GM21619 (cell line): ENCODE measurements at regions not wholly inside any gene's neighbourhood (a gene's known extent, or its start where the extent isn't known, plus 50 kb on each side); places are given as distances from the start of the nearest gene placed in this dataset.
"Not testable (repeated sequence)": the region's sequence is repeated elsewhere in the genome, so short reads cannot be mapped to it uniquely, and the experiment has no call there.

Experiments
- ATAC-seq: cut with Tn5 transposase; IDR thresholded peaks from one replicate; pipeline ENCODE4 v1.9.1; 2021; ENCODE audit not compliant: unreplicated experiment

GRCh38 chr17:69669441-69670178, 255.1 kb downstream of the MAP2K6 start:
- no peak for ATAC-seq

GRCh38 chr17:69672924-69673323, 258.4 kb downstream of the MAP2K6 start:
- no peak for ATAC-seq

DNA sequence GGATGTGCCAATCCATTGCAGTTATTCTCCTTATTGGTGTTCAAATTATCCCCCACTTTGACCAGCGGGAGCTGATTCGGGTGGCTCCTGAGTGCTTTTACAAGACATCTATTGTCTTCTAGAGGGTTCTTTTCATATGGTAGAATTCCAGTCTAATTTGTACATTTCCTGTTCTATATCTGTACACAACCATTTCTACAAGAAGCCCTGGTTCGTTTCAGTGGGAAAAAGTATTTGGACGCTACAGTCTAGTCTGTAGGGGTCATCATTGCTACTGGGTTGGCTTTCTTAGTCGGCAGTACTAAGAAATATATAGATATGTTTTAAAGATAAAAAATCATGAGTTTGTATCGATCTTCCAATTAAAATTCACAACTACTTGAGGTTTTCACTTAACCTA, 262.6 kb downstream of the MAP2K6 start:
- ATAC-seq: no peak

DNA sequence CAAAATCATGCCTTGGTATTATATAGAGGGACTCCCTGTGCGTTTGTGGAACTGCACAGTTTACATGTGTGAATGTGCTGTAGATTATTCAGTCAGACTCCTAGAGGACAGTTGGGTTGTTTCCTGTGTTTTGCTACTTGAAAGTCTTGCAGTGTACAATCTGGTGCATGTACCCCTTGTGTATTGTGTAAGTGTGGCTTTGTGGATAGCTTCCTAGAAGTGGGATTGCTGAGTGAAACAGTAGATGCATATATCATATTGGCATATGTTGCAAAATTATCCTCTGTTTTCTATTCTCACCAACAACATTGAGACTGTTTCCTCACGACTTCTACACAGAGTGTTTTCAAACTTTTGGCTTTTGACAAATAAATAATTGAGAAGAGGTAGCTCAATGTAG, 263.7 kb downstream of the MAP2K6 start:
- ATAC-seq: no peak

DNA sequence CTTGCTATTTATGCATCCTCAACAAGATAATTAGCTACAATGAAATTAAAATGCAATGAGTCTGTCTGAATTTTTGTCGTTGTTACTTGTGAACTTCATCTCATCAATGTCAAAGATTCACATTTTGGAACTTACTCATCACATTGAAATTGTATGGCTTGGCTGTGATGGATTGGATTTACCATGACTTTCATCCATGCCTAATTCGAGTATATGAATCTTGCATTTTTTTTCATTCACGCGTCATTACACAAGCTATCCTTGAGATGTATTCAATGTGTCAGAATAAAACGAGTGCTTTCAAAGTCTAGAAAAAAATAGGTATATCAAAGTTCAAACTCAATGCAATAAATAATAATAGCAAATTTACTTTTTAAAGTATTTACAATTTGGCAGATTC, 265.3 kb downstream of the MAP2K6 start:
- no peak for ATAC-seq

GRCh38 chr17:69684251-69684650, 269.8 kb downstream of the MAP2K6 start:
- no peak for ATAC-seq

DNA sequence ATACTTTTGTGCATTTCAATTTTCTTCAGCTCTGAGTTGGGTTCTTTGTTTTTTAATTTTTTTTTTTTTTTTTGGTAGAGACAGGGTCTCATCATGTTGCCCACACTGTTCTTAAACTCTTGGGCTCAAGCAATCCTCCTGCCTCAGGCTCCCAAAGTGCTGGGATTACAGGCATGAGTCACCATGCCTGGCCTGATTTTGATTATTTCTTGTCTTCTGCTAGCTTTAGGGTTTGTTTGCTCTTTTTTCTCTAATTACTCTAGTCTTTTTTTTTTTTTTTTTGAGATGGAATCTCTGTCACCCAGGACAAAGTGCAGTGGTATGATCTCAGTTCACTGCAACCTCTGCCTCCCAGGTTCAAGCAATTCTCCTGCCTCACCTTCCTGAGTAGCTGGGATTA, 270.7 kb downstream of the MAP2K6 start:
- ATAC-seq: not testable (repeated sequence)

- no peak for ATAC-seq
Observed at GRCh38 chr17:69690531-69690930, 276.0 kb downstream of the MAP2K6 start.

DNA sequence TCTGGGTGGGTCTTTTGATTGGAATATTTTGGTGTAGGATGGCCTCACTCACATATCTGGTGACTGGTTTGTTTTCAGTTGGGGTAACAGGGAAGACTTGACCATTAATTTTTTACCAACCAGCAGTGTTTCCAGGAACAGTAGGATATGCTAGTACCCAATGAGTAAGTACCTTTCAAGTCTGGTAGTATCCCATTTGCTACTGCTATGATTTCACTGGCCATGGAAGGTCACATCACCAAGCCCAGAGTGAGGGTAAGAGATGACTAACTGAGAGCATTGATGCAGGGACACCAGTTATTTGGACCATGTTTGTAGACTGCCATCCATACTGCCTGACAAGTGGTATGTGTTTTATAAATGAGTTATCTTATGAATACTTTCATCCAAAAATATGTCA, 277.7 kb downstream of the MAP2K6 start:
- ATAC-seq: no peak

DNA sequence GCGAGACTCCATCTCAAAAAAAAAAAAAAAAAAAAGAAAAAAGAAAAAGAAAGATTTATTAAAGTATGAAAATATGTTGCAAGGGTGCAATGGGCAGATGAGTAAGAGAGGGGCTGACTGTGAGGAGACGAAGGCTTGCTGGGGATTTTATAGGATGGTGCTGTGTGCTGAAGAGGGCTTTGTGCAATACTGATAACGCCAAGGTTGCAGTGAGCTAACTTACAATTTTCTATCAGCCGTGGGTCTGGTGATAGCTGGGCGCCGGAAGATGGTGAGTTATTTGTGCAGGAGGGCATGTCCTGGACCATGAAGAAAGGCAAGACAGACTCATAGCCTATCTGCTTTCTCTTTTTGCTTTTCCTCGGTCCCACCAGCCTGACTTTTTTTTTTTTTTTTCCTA, 281.1 kb downstream of the MAP2K6 start:
- ATAC-seq: no peak

DNA sequence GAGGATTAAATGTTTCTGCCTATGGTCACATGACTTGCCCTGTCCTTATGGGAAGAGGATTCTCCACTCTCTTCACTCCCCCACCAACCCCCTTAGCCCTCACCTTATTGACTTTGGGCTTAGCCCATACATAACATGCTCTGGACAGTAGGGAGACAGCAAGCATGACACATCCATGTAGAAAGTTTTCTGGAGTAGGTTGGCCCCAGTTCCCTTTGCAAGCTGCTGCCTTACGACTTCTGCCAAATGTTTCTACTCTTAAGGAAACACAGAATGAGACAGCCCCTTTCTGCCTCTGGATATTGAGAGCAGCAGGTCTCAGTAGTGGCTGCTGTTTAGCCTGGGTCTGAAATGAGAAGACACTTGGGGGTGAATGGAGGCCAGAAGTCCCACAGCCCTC, 282.2 kb downstream of the MAP2K6 start:
- ATAC-seq: no peak

GRCh38 chr17:69698352-69698751, 283.9 kb downstream of the MAP2K6 start:
- not testable (repeated sequence) for ATAC-seq

GRCh38 chr17:69702078-69702477, 287.6 kb downstream of the MAP2K6 start:
- ATAC-seq: no peak

- ATAC-seq: no peak
Observed at GRCh38 chr17:69703751-69704150, 289.3 kb downstream of the MAP2K6 start.

- no peak for ATAC-seq
Observed at GRCh38 chr17:69704935-69705334, 290.4 kb downstream of the MAP2K6 start.

GRCh38 chr17:69706127-69706526, 291.6 kb downstream of the MAP2K6 start:
- ATAC-seq: no peak

DNA sequence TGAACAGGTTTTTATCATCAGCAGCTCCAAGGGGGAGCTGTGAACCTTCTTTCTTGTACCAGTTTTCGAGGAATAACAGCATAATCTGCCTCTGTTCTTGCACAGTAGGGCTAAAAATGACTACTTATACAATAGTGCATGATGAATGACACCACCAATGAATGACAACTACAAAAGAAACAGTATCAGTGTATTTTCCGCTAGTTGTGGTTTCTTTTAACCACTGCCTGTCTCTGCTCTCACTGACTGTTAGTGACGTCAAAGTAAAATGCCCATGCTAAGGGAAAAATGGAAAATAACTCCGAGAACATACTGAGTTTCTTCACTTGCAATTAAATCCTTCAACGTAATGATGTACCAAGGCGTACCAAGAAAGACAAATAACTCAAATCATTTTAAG, 294.9 kb downstream of the MAP2K6 start:
- no peak for ATAC-seq

DNA sequence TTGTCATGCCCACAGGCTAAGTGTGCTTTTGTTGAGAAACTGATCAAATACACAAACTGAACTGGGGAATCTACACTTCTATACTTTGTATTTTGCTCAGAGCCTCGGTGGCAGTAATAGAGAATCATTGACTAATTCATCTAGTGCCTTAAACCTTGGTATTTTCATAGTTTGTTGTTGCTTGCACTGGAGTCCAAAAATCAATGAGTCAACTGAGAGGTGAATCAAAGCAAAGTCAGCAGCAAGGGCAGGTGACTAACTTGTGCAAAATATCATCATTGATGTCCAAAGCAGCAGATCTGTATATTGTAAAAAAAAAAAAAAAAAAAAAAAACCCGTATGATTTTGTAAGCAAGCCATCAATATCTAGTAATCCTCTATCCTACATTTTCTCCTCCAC, 296.4 kb downstream of the MAP2K6 start:
- no peak for ATAC-seq

DNA sequence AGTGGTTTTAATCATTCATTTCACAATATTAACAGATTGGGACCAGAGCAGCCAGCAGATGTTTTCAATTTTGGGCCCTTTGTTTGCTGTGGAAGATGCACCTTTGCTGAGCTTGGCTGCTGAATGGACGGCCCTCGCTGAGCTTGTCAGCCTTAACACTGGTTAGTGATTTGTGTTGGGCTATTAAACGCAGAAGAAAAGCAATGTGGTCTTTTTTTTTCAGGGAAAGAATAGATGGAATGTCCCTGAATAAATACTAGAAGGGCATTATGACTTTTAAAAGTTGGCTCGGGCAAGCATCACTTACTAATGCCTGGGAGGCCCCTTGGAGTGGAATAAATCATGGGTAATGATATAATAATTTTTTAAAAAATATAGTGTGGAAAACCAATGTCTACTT, 297.0 kb downstream of the MAP2K6 start:
- no peak for ATAC-seq

DNA sequence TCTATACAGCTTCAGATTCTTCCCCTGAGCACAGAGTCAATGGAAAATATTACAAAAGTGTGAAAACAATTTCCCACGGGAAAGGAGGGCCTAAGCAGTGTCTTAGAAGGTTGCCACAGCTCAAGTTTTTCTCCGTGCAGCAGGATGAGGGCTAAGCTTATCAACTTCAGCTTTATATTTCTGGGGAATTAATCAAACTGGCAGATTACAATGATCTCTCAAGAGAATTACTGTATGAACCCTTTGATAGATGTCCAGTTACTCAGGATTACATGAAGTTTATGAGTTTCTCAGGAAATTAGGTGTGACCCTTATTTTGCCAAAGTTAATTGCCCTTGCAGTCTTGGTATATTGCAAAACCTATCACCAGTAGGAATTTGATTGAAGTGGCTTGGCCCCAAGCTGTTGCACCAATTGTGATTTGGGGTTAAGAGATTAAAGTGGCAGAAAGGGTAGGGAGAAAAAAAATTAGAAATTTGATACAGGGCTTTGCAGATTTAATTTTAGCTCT, 298.4 kb downstream of the MAP2K6 start:
- no peak for ATAC-seq

DNA sequence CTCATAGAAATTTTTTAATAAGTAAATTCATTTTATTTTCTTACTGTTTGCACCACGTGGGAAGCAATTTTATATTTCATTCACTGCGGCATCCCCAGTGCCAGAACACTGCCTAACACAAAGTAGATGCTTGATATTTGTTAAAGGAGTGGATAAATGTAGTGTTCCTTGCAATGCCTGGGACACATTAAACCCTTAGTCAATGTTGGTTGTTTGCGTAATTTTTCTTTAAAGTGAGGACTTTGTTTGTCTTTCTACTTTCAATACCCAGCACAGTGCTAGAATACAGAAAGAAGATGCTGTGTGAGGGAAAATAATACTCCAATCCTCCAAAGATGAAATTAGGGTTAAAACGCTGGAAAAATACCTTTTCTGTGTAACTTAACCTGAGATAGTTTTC, 299.3 kb downstream of the MAP2K6 start:
- ATAC-seq: no peak

- no peak for ATAC-seq
Observed at GRCh38 chr17:69714669-69715068, 300.2 kb downstream of the MAP2K6 start.

- ATAC-seq: no peak
Observed at GRCh38 chr17:69715656-69716055, 301.2 kb downstream of the MAP2K6 start.
